ENCODE measurements at regions not wholly inside any gene's neighbourhood (a gene's known extent, or its start where the extent isn't known, plus 50 kb on each side); places are given as distances from the start of the nearest gene placed in this dataset.
A peak's percentile ranks its signal among the peaks of the same experiment; 100 is the strongest.
"Not testable (repeated sequence)": the region's sequence is repeated elsewhere in the genome, so short reads cannot be mapped to it uniquely, and the experiment has no call there.

- no peak for DNase-seq
Measured at GRCh38 chr18:11458447-11458846, 150.9 kb upstream of the SLC35G4 start.

GRCh38 chr18:11457853-11458252 lies 151.5 kb upstream of the SLC35G4 start:
- DNase-seq, result not testable (repeated sequence)

- no peak for DNase-seq
Measured at GRCh38 chr18:11454040-11454439, 155.4 kb upstream of the SLC35G4 start.

- DNase-seq, result not testable (repeated sequence)
Measured at GRCh38 chr18:11444169-11444568, 165.2 kb upstream of the SLC35G4 start.

GRCh38 chr18:11437046-11437445 lies 172.3 kb upstream of the SLC35G4 start:
- DNase-seq, result no peak

GRCh38 chr18:11432360-11432811 lies 177.0 kb upstream of the SLC35G4 start:
- DNase-seq, result no peak

- no peak for DNase-seq
Measured at GRCh38 chr18:11429876-11430275, 179.5 kb upstream of the SLC35G4 start.

GRCh38 chr18:11425211-11425610 lies 184.2 kb upstream of the SLC35G4 start:
- no peak for DNase-seq

GRCh38 chr18:11419338-11419737 lies 190.1 kb upstream of the SLC35G4 start:
- no peak for DNase-seq

- no peak for DNase-seq
Measured at GRCh38 chr18:11412811-11413210, 196.6 kb upstream of the SLC35G4 start.

- no peak for DNase-seq
Measured at GRCh38 chr18:11411048-11411447, 198.3 kb upstream of the SLC35G4 start.

- DNase-seq, result no peak
Measured at GRCh38 chr18:11408555-11409065, 200.8 kb upstream of the SLC35G4 start.

GRCh38 chr18:11407940-11408339 lies 201.5 kb upstream of the SLC35G4 start:
- no peak for DNase-seq

GRCh38 chr18:11405804-11406203 lies 203.6 kb upstream of the SLC35G4 start:
- DNase-seq, result no peak

GRCh38 chr18:11400703-11401102 lies 208.7 kb upstream of the SLC35G4 start:
- DNase-seq, result no peak

- DNase-seq, result no peak
Measured at GRCh38 chr18:11398625-11399024, 210.8 kb upstream of the SLC35G4 start.

- no peak for DNase-seq
Measured at GRCh38 chr18:11392980-11393885, 216.2 kb upstream of the SLC35G4 start.

- DNase-seq, result no peak
Measured at GRCh38 chr18:11392292-11392691, 217.1 kb upstream of the SLC35G4 start.

GRCh38 chr18:11391661-11392060 lies 217.7 kb upstream of the SLC35G4 start:
- no peak for DNase-seq

GRCh38 chr18:11388755-11389680 lies 220.4 kb upstream of the SLC35G4 start:
- no peak for DNase-seq

GRCh38 chr18:11387880-11388279 lies 221.5 kb upstream of the SLC35G4 start:
- peak in 1 of 2 experiments; percentile 51 for DNase-seq

- no peak for DNase-seq
Measured at GRCh38 chr18:11383381-11383780, 226.0 kb upstream of the SLC35G4 start.

GRCh38 chr18:11380968-11381367 lies 228.4 kb upstream of the SLC35G4 start:
- DNase-seq, result no peak

Measured in NCI-H446 (cell line).